ENCODE measurements at regions not wholly inside any gene's neighbourhood (a gene's known extent, or its start where the extent isn't known, plus 50 kb on each side); places are given as distances from the start of the nearest gene placed in this dataset.

DNA sequence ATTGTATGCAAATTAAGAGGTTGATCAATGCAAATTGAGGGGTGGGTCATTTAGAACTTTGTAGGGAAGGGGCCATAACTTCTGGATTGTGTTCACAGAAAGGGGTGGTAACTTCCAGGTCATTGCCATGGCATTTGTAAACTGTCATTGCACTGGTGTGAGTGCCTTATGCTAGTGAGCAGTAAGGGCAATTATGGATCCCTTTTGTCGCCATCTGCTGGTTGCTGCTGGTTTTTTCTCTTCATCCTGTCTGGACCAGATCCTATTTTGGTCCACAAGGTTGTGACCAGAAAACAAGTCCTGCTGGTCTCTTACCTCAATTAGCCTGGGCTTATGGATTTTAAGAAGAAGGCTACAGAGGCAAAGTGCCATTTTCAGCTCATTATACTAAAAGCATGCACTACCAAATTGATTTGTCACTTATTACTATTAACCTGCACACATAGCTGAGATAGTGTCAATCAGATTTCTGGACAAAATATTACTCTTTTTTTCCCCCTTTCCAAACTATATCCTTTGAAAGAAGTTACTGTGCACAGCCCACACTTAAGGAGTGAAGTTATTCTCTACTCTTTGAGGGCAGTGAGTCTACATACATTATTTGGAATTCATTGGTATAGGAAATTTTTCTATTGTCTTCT lies 196.2 kb downstream of the ZC3H11B start:
- Mint-ChIP-seq H3K4me3 (no peak overlapping the region), H3K36me3 (no peaks in the 10 kb centered on the region), H3K9me3 (no peaks in the 10 kb centered on the region), H3K27ac (no peak overlapping the region), H3K27me3 (ENCODE audit: insufficient read depth, low read depth) (peaks cover under 1% of the 10 kb centered on the region), H3K4me1 (no peaks in the 10 kb centered on the region)
- no peaks in the 10 kb centered on the region for H4K20me1 ChIP-seq (ENCODE audit: low read depth)
- no peaks in the 10 kb centered on the region for H3K79me2 ChIP-seq (ENCODE audit: low read depth)
- no peak for TF ChIP-seq EZH2 (IDR thresholded peaks at IDR 0.05)
- TF ChIP-seq, protein P1, sequence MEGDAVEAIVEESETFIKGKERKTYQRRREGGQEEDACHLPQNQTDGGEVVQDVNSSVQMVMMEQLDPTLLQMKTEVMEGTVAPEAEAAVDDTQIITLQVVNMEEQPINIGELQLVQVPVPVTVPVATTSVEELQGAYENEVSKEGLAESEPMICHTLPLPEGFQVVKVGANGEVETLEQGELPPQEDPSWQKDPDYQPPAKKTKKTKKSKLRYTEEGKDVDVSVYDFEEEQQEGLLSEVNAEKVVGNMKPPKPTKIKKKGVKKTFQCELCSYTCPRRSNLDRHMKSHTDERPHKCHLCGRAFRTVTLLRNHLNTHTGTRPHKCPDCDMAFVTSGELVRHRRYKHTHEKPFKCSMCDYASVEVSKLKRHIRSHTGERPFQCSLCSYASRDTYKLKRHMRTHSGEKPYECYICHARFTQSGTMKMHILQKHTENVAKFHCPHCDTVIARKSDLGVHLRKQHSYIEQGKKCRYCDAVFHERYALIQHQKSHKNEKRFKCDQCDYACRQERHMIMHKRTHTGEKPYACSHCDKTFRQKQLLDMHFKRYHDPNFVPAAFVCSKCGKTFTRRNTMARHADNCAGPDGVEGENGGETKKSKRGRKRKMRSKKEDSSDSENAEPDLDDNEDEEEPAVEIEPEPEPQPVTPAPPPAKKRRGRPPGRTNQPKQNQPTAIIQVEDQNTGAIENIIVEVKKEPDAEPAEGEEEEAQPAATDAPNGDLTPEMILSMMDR (IDR thresholded peaks at IDR 0.05): peak; percentile 74
- TF ChIP-seq EZH2phosphoT487 (IDR thresholded peaks at IDR 0.05): no peak
- no peaks in the 10 kb centered on the region for H3K36me3 ChIP-seq
- H3K27me3 ChIP-seq: no peaks in the 10 kb centered on the region
- no peaks in the 10 kb centered on the region for H3K9me3 ChIP-seq (ENCODE audit: low read depth)
- peak; percentile 58 for DNase-seq (ENCODE audit: low spot score)
- no peak overlapping the region for H3K4me3 ChIP-seq
- H2AFZ ChIP-seq (replicated peaks): no peak overlapping the region
- H3F3A ChIP-seq (ENCODE audit: low read depth): no peaks in the 10 kb centered on the region
- H3K27ac ChIP-seq: no peak overlapping the region
- H3K9ac ChIP-seq: no peak overlapping the region
- no peaks in the 10 kb centered on the region for H3K4me1 ChIP-seq
- no peak overlapping the region for H3K4me2 ChIP-seq

DNA sequence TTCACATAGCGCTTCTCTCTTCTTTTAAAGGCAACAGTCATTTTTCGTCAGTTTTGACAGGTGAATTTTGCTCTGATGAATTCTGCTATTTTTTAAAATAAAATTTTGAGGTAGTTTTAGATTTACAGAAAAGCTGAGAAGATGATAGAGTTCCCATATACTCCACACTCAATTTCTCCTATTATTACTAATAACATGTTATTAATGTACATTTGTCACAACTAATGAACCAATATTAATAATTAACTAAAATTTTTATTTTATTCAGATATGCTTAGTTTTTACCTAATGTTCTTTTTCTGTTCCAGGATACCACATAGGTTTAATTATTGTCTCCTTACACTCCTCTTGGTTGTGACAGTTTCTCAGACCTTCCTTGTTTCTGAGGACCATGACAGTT lies 197.0 kb downstream of the ZC3H11B start:
- Mint-ChIP-seq H3K4me1 (no peaks in the 10 kb centered on the region), H3K27ac (no peak overlapping the region), H3K27me3 (ENCODE audit: insufficient read depth, low read depth) (peaks cover 3% of the 10 kb centered on the region), H3K4me3 (no peak overlapping the region), H3K9me3 (no peaks in the 10 kb centered on the region), H3K36me3 (no peaks in the 10 kb centered on the region)
- Histone ChIP-seq H4K20me1 (ENCODE audit: low read depth) (no peaks in the 10 kb centered on the region), H3K4me1 (no peaks in the 10 kb centered on the region), H3K4me3 (no peak overlapping the region), H3K4me2 (no peak overlapping the region), H3K79me2 (ENCODE audit: low read depth) (no peaks in the 10 kb centered on the region), H2AFZ (replicated peaks) (no peak overlapping the region), H3F3A (ENCODE audit: low read depth) (no peaks in the 10 kb centered on the region), H3K9me3 (ENCODE audit: low read depth) (no peaks in the 10 kb centered on the region), H3K27me3 (no peaks in the 10 kb centered on the region), H3K9ac (no peak overlapping the region), H3K27ac (no peak overlapping the region), H3K36me3 (no peaks in the 10 kb centered on the region)
- no peak for DNase-seq (ENCODE audit: low spot score)
- TF ChIP-seq EZH2 (IDR thresholded peaks at IDR 0.05) (no peak), EZH2phosphoT487 (IDR thresholded peaks at IDR 0.05) (no peak)
- TF ChIP-seq, protein P1 (IDR thresholded peaks at IDR 0.05): no peak

DNA sequence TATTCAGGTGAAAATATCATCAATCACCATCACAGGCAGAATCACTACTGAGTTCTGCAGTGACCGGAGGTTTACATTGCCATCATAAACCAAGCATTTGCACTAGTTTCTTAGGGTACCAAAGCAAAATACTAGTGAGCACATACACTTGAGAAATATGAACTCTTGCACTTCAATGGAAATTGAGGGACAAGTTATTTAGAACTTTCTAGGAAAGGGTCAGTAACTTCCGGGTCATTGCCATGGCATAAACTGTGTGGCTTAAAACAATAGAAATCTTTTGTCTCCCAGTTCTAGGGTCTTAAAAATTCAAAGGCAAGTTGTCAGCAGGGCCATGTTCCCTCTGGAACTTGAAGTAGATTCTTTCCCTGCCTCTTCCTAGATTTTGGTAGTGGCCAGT lies 197.5 kb downstream of the ZC3H11B start:
- TF ChIP-seq EZH2 (IDR thresholded peaks at IDR 0.05) (no peak), EZH2phosphoT487 (IDR thresholded peaks at IDR 0.05) (no peak)
- TF ChIP-seq, protein P1 (IDR thresholded peaks at IDR 0.05): no peak
- Mint-ChIP-seq H3K36me3 (no peaks in the 10 kb centered on the region), H3K4me1 (no peaks in the 10 kb centered on the region), H3K27ac (no peak overlapping the region), H3K9me3 (no peaks in the 10 kb centered on the region), H3K4me3 (no peak overlapping the region), H3K27me3 (ENCODE audit: insufficient read depth, low read depth) (peaks cover 3% of the 10 kb centered on the region)
- H3K27me3 ChIP-seq: no peaks in the 10 kb centered on the region
- no peak overlapping the region for H2AFZ ChIP-seq (replicated peaks)
- H3K79me2 ChIP-seq (ENCODE audit: low read depth): no peaks in the 10 kb centered on the region
- DNase-seq (ENCODE audit: low spot score): no peak
- no peak overlapping the region for H3K4me2 ChIP-seq
- H3K36me3 ChIP-seq: no peaks in the 10 kb centered on the region
- H3K9ac ChIP-seq: no peak overlapping the region
- no peak overlapping the region for H3K27ac ChIP-seq
- H3K9me3 ChIP-seq (ENCODE audit: low read depth): no peaks in the 10 kb centered on the region
- H3K4me3 ChIP-seq: no peak overlapping the region
- H3K4me1 ChIP-seq: no peaks in the 10 kb centered on the region
- no peaks in the 10 kb centered on the region for H3F3A ChIP-seq (ENCODE audit: low read depth)
- no peaks in the 10 kb centered on the region for H4K20me1 ChIP-seq (ENCODE audit: low read depth)

Measured in neural progenitor cell (in vitro differentiated cells).